ENCODE measurements at regions not wholly inside any gene's neighbourhood (a gene's known extent, or its start where the extent isn't known, plus 50 kb on each side); places are given as distances from the start of the nearest gene placed in this dataset.
"Not testable (repeated sequence)": the region's sequence is repeated elsewhere in the genome, so short reads cannot be mapped to it uniquely, and the experiment has no call there.

DNA sequence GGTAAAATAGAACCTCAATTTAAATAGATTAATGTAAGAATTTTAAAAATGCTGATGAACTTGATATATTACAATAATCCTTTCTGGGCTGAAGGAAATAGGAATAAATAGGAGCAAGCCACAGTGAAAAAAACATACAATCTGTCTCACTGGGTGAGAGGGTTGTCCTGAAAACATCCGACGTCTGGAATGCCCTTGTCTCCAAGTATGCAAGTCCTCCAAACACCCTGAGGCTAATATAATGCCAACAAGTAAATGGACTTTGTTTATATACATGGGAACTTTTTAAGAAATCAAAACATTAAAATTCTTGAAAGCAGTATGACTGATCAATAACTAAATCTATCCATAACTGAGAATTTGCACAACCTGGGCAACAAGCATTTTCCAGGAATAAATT, 97.4 kb downstream of the ZNF716 start:
- H3K79me1 ChIP-seq (ENCODE audit: low read depth, low read length); H3K27ac ChIP-seq (ENCODE audit: low read depth, low read length); H3K4me2 ChIP-seq (ENCODE audit: insufficient read depth in 1 of 2, low read depth in 2 of 2, low read length in 2 of 2); H3K4me3 ChIP-seq (ENCODE audit: extremely low read depth in 1 of 4, insufficient read depth in 2 of 4, low read depth in 3 of 4, low read length in 4 of 4); H4K91ac ChIP-seq (replicated peaks; ENCODE audit: insufficient read length, low read length); H2BK20ac ChIP-seq (ENCODE audit: low read length); POLR2A ChIA-PET (ENCODE audit: partially characterized antibody); DNase-seq (ENCODE audit: low read depth in 1 of 2, low spot score in 2 of 2); H3K9ac ChIP-seq (replicated peaks in 1 of 4; ENCODE audit: extremely low read depth in 1 of 4, low read depth in 3 of 4, low read length in 3 of 4); H2BK12ac ChIP-seq (ENCODE audit: low read depth, low read length); H2AK5ac ChIP-seq (ENCODE audit: low read depth, low read length); H3K4me1 ChIP-seq (replicated peaks in 1 of 4; ENCODE audit: control insufficient read depth in 3 of 4, insufficient read depth in 4 of 4, low read length in 3 of 4); FAIRE-seq; H4K8ac ChIP-seq (ENCODE audit: extremely low read depth, insufficient read depth, low read length); H3K56ac ChIP-seq (replicated peaks; ENCODE audit: insufficient read length, low read depth, low read length); H3K14ac ChIP-seq (ENCODE audit: insufficient read length); H3K79me2 ChIP-seq (ENCODE audit: control insufficient read depth in 1 of 2, insufficient read depth in 2 of 2, low read length in 2 of 2); H4K5ac ChIP-seq (ENCODE audit: insufficient read length, low read depth, low read length); H3K18ac ChIP-seq (ENCODE audit: extremely low read depth, low read length); H4K20me1 ChIP-seq (replicated peaks in 1 of 2; ENCODE audit: control insufficient read depth in 1 of 2, insufficient read depth in 2 of 2, low read length in 2 of 2); H3K23me2 ChIP-seq (ENCODE audit: low read depth, low read length); H3K4ac ChIP-seq (replicated peaks; ENCODE audit: insufficient read length, low read depth, low read length); H3K27me3 ChIP-seq (replicated peaks in 1 of 4; ENCODE audit: control insufficient read depth in 3 of 4, extremely low read depth in 1 of 4, insufficient read depth in 3 of 4, low read length in 3 of 4); H3K36me3 ChIP-seq (ENCODE audit: control insufficient read depth in 2 of 4, insufficient read depth in 4 of 4, low read length in 3 of 4); H2BK120ac ChIP-seq (replicated peaks; ENCODE audit: low read depth, low read length); CTCF ChIA-PET (ENCODE audit: partially characterized antibody); H2BK15ac ChIP-seq (ENCODE audit: low read length); H2AFZ ChIP-seq (ENCODE audit: low read length); H2BK5ac ChIP-seq (ENCODE audit: low read depth, low read length); H3K23ac ChIP-seq (ENCODE audit: insufficient read length): not testable (repeated sequence)
- WGBS, 2 experiments (ENCODE audit: extremely low coverage in 1 of 2, insufficient coverage in 1 of 2, insufficient read length in 1 of 2, insufficient replicate concordance in 2 of 2, low coverage in 1 of 2, low lambda C conversion rate in 2 of 2, missing lambda C conversion rate in 1 of 2): 87% methylated on average over 2 of the region's 2 CpGs; no CpG with 5 or more reads in 1 of the 2 experiments
- peaks cover 17 to 19% of the 10 kb centered on the region in 2 experiments for H3K9me3 ChIP-seq (ENCODE audit: insufficient read depth in 2 of 2, low read depth in 1 of 2, low read length in 1 of 2)

DNA sequence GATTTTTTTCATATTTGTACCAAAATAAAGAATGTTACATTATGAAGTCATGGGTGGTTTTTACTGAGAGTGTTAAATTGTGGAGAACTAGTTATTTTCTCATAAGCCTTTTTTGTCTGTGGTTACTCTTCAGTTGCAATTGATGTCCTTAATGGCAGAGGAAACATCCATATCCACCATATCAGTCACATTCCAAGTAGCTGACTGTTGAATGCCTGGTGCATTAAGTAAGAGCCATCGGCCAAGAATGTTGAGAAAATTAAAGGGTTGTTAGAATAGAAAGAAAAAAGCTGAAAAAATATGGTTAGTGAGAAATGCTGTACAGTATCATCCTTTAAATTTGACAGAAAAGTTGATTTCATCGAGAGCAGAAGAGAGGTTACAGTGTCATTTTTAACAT, 100.0 kb downstream of the ZNF716 start:
- not testable (repeated sequence) for H2BK120ac ChIP-seq (replicated peaks; ENCODE audit: low read depth, low read length); FAIRE-seq
- WGBS, 2 experiments (ENCODE audit: extremely low coverage in 1 of 2, insufficient coverage in 1 of 2, insufficient read length in 1 of 2, insufficient replicate concordance in 2 of 2, low coverage in 1 of 2, low lambda C conversion rate in 2 of 2, missing lambda C conversion rate in 1 of 2): 88% methylated on average over 2 of the region's 2 CpGs; no CpG with 5 or more reads in 1 of the 2 experiments

More for the DNA sequence above, 100.0 kb downstream of the ZNF716 start:
- H3K23me2 ChIP-seq (ENCODE audit: low read depth, low read length); H3K27me3 ChIP-seq (replicated peaks in 1 of 4; ENCODE audit: control insufficient read depth in 3 of 4, extremely low read depth in 1 of 4, insufficient read depth in 3 of 4, low read length in 3 of 4); CTCF ChIA-PET (ENCODE audit: partially characterized antibody); H3K4me3 ChIP-seq (ENCODE audit: extremely low read depth in 1 of 4, insufficient read depth in 2 of 4, low read depth in 3 of 4, low read length in 4 of 4); H4K91ac ChIP-seq (replicated peaks; ENCODE audit: insufficient read length, low read length); H3K4me1 ChIP-seq (replicated peaks in 1 of 4; ENCODE audit: control insufficient read depth in 3 of 4, insufficient read depth in 4 of 4, low read length in 3 of 4); H3K79me1 ChIP-seq (ENCODE audit: low read depth, low read length); H2AFZ ChIP-seq (ENCODE audit: low read length); H2BK20ac ChIP-seq (ENCODE audit: low read length); H3K79me2 ChIP-seq (ENCODE audit: control insufficient read depth in 1 of 2, insufficient read depth in 2 of 2, low read length in 2 of 2); H3K36me3 ChIP-seq (ENCODE audit: control insufficient read depth in 2 of 4, insufficient read depth in 4 of 4, low read length in 3 of 4); H3K56ac ChIP-seq (replicated peaks; ENCODE audit: insufficient read length, low read depth, low read length); H3K9me3 ChIP-seq (ENCODE audit: insufficient read depth in 2 of 2, low read depth in 1 of 2, low read length in 1 of 2); H4K20me1 ChIP-seq (replicated peaks in 1 of 2; ENCODE audit: control insufficient read depth in 1 of 2, insufficient read depth in 2 of 2, low read length in 2 of 2); H2AK5ac ChIP-seq (ENCODE audit: low read depth, low read length); DNase-seq (ENCODE audit: low read depth in 1 of 2, low spot score in 2 of 2); H2BK5ac ChIP-seq (ENCODE audit: low read depth, low read length); H3K18ac ChIP-seq (ENCODE audit: extremely low read depth, low read length); H4K8ac ChIP-seq (ENCODE audit: extremely low read depth, insufficient read depth, low read length); H3K27ac ChIP-seq (ENCODE audit: low read depth, low read length); H3K4me2 ChIP-seq (ENCODE audit: insufficient read depth in 1 of 2, low read depth in 2 of 2, low read length in 2 of 2); H2BK12ac ChIP-seq (ENCODE audit: low read depth, low read length); H3K9ac ChIP-seq (replicated peaks in 1 of 4; ENCODE audit: extremely low read depth in 1 of 4, low read depth in 3 of 4, low read length in 3 of 4); H3K4ac ChIP-seq (replicated peaks; ENCODE audit: insufficient read length, low read depth, low read length); H2BK15ac ChIP-seq (ENCODE audit: low read length); H3K14ac ChIP-seq (ENCODE audit: insufficient read length); H3K23ac ChIP-seq (ENCODE audit: insufficient read length); H4K5ac ChIP-seq (ENCODE audit: insufficient read length, low read depth, low read length); POLR2A ChIA-PET (ENCODE audit: partially characterized antibody): not testable (repeated sequence)
